Ishikawa (cell line): ENCODE measurements at regions not wholly inside any gene's neighbourhood (a gene's known extent, or its start where the extent isn't known, plus 50 kb on each side); places are given as distances from the start of the nearest gene placed in this dataset.

Experiments
- CEBPB ChIP-seq: IDR thresholded peaks from 2 replicates; pipeline ENCODE4 v1.6.1; 2012
- CREB1 ChIP-seq: IDR thresholded peaks from 2 replicates; pipeline ENCODE4 v1.6.1; 2012; ENCODE audit warnings: low read depth
- EGR1 ChIP-seq: IDR thresholded peaks from 2 replicates; pipeline ENCODE4 v1.6.1; 2012
- EP300 ChIP-seq: IDR thresholded peaks from 2 replicates; pipeline ENCODE4 v1.6.1; 2012; ENCODE audit warnings: borderline replicate concordance
- FOXM1 ChIP-seq: IDR thresholded peaks from 2 replicates; pipeline ENCODE4 v1.6.1; 2012; ENCODE audit warnings: low read depth, borderline replicate concordance
- NFIC ChIP-seq: IDR thresholded peaks from 2 replicates; pipeline ENCODE4 v1.6.1; 2012
- RAD21 ChIP-seq: IDR thresholded peaks from 2 replicates; pipeline ENCODE4 v1.6.1; 2012; ENCODE audit warnings: low read depth
- TAF1 ChIP-seq: IDR thresholded peaks from 2 replicates; pipeline ENCODE4 v1.6.1; 2012; ENCODE audit warnings: low read depth, mild to moderate bottlenecking
- TCF12 ChIP-seq: IDR thresholded peaks from 2 replicates; pipeline ENCODE4 v1.6.1; 2012; ENCODE audit warnings: low read depth
- TEAD4 ChIP-seq: IDR thresholded peaks from 2 replicates; pipeline ENCODE4 v1.6.1; 2012
- YY1 ChIP-seq: IDR thresholded peaks from 2 replicates; pipeline ENCODE4 v1.6.1; 2012; ENCODE audit warnings: low read depth
- ZBTB7A ChIP-seq: IDR thresholded peaks from 2 replicates; pipeline ENCODE4 v1.6.1; 2012; ENCODE audit warnings: low read depth
- TF ChIP-seq, protein P1 (sequence below): IDR thresholded peaks from 2 replicates; pipeline ENCODE4 v1.6.1; 2012
- TF ChIP-seq, protein P2 (sequence below): IDR thresholded peaks from 2 replicates; pipeline ENCODE4 v1.6.1; 2012
- TF ChIP-seq, protein P3 (sequence below): IDR thresholded peaks from 2 replicates; pipeline ENCODE4 v1.6.1; 2012; ENCODE audit warnings: low read depth, mild to moderate bottlenecking

DNA sequence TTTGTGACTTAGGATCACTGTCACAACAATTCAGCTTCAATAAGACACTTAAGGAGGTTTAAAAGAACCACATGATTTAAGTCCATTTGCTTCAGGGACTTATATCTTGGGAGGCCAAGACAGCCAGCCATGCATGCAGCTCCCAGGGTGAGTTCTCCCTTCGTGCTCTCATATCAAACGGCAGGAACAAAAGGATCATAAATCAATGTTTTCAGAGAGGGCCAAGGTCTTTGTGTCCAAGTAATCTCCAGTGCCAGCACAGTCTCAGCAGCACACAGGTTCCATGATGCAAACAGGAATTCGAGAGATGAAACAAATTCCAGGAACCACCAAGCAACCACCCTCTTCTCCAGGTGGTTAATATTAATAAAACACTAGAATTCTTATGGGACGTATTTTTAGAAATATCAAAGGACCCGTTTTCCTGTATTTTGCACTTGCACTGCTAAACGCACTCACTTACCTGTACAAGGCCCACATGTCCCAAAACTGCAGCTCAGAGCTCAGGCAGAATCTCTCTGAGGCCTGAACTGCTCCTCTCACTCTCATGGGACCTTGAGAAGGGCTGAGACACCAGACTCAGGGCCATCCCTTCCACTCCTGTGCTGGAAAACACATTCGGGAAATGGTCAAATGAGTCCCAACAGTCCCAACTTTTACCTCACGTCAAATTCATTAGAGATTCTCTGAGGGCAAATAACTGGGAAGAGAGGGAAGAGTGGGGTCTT, 100.0 kb upstream of the RAB4A start:
- TF ChIP-seq FOXM1, result peak; percentile 88
- TF ChIP-seq TEAD4, result peak; percentile 87
- TF ChIP-seq, protein P1, sequence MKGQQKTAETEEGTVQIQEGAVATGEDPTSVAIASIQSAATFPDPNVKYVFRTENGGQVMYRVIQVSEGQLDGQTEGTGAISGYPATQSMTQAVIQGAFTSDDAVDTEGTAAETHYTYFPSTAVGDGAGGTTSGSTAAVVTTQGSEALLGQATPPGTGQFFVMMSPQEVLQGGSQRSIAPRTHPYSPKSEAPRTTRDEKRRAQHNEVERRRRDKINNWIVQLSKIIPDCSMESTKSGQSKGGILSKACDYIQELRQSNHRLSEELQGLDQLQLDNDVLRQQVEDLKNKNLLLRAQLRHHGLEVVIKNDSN, result no peak
- TF ChIP-seq, protein P2, sequence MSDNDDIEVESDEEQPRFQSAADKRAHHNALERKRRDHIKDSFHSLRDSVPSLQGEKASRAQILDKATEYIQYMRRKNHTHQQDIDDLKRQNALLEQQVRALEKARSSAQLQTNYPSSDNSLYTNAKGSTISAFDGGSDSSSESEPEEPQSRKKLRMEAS, result peak; percentile 60
- peak; percentile 92 for TF ChIP-seq NFIC
- TF ChIP-seq EGR1, result no peak
- peak; percentile 96 for TF ChIP-seq TCF12
- TF ChIP-seq EP300, result peak; percentile 97
- TF ChIP-seq, protein P3, sequence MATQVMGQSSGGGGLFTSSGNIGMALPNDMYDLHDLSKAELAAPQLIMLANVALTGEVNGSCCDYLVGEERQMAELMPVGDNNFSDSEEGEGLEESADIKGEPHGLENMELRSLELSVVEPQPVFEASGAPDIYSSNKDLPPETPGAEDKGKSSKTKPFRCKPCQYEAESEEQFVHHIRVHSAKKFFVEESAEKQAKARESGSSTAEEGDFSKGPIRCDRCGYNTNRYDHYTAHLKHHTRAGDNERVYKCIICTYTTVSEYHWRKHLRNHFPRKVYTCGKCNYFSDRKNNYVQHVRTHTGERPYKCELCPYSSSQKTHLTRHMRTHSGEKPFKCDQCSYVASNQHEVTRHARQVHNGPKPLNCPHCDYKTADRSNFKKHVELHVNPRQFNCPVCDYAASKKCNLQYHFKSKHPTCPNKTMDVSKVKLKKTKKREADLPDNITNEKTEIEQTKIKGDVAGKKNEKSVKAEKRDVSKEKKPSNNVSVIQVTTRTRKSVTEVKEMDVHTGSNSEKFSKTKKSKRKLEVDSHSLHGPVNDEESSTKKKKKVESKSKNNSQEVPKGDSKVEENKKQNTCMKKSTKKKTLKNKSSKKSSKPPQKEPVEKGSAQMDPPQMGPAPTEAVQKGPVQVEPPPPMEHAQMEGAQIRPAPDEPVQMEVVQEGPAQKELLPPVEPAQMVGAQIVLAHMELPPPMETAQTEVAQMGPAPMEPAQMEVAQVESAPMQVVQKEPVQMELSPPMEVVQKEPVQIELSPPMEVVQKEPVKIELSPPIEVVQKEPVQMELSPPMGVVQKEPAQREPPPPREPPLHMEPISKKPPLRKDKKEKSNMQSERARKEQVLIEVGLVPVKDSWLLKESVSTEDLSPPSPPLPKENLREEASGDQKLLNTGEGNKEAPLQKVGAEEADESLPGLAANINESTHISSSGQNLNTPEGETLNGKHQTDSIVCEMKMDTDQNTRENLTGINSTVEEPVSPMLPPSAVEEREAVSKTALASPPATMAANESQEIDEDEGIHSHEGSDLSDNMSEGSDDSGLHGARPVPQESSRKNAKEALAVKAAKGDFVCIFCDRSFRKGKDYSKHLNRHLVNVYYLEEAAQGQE, result no peak
- no peak for TF ChIP-seq ZBTB7A
- peak; percentile 54; the same call in 1 of the 2 replicates for TF ChIP-seq CEBPB
- peak; percentile 58; the same call in 1 of the 2 replicates for TF ChIP-seq YY1
- TF ChIP-seq CREB1, result no peak
- no peak for TF ChIP-seq TAF1
- peak; percentile 0; the same call in 1 of the 2 replicates for TF ChIP-seq RAD21

DNA sequence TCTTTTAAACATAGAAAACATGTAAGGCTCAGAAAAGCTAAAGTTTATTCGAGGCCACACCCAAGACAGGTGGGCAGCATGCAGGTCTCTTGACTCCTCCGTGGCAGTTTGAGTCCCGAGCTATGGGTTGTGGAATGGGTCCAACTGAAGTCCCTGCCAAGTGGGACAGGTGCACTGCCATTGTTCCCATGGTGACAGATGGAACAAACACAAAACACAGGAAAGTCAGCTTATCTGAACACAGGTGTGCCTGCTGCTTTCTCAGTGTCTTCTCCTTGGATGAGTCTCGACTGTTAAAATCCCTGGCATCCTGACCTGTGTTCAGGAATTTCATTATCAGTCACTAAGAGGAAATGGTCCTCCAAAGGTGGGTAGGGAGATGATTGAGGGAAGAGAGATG, 99.0 kb upstream of the RAB4A start:
- TF ChIP-seq EP300, result peak; percentile 67
- TF ChIP-seq TCF12, result peak; percentile 85
- TF ChIP-seq, protein P1, result no peak
- peak; percentile 84 for TF ChIP-seq NFIC
- TF ChIP-seq, protein P2, result no peak

DNA sequence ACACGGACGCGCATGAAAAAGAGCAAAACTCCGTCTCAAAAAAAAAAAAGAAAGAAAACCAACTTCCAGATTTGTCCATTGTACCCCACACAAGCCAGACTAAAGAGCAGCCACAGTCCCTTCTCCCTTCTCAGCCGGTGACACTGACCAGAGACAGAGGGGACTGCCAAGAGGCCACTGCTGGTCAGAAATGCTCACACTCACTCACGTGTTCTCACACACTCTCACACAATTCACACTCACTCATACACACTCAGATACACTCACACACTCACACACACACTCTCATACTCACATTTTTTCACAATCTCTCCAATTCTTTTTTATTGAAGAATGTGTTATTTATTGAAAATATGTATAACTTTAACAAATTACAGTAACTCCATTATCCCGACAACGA, 90.8 kb upstream of the RAB4A start:
- TF ChIP-seq RAD21 (no peak), TEAD4 (no peak), NFIC (no peak), TCF12 (no peak), FOXM1 (no peak), YY1 (no peak), CEBPB (no peak), EP300 (no peak), TAF1 (no peak), ZBTB7A (no peak), EGR1 (no peak), CREB1 (no peak)
- TF ChIP-seq, protein P1, result no peak
- TF ChIP-seq, protein P3, result no peak
- TF ChIP-seq, protein P2, result no peak

DNA sequence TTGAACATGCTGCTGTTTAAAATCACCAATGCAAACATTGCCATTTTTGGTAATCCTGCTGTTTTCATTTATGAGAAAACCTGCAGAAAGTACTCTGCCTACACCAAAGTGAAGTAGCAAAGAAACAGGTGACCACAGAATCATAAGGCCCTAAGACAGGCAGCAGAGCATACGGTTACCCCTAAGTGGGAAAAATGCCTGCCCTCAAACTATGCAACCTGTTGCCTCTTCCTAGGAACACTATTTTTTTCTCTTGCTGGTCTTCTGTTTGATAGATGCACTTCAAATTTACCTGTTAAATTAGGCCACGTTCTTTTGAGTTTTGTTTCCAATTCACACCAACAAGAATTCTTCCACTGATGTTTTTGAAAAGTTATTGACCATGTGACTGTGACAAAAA, 89.5 kb upstream of the RAB4A start:
- TF ChIP-seq EGR1 (no peak), YY1 (no peak), NFIC (no peak), ZBTB7A (no peak), FOXM1 (no peak), EP300 (no peak), CEBPB (no peak), CREB1 (no peak), TCF12 (no peak), TAF1 (no peak), TEAD4 (no peak), RAD21 (no peak)
- TF ChIP-seq, protein P2, result no peak
- TF ChIP-seq, protein P1, result no peak
- TF ChIP-seq, protein P3, result no peak
